ENCODE measurements at regions not wholly inside any gene's neighbourhood (a gene's known extent, or its start where the extent isn't known, plus 50 kb on each side); places are given as distances from the start of the nearest gene placed in this dataset.

- no peak for TF ChIP-seq REST (IDR thresholded peaks at IDR 0.05; ENCODE audit: unreplicated experiment)
- no peak for TF ChIP-seq JUNB (IDR thresholded peaks at IDR 0.05; ENCODE audit: unreplicated experiment)
These were observed 90.2 kb upstream of the SYT10 start (continued) for GRCh38 chr12:33529810-33530209.

- no peak for ATAC-seq
- TF ChIP-seq CREB1 (CRISPR knock-in tag; IDR thresholded peaks at IDR 0.05; ENCODE audit: low read depth): no peak
- no peak for TF ChIP-seq ZNF331 (CRISPR knock-in tag; IDR thresholded peaks at IDR 0.05; ENCODE audit: low read depth)
- no peak for TF ChIP-seq CTCF (conservative IDR thresholded peaks at IDR 0.05; ENCODE audit: low read depth in 2 of 2)
- TF ChIP-seq NANOG (IDR thresholded peaks at IDR 0.05; ENCODE audit: borderline replicate concordance): no peak
- no peak for TF ChIP-seq EZH2 (IDR thresholded peaks at IDR 0.05; ENCODE audit: low read depth, unreplicated experiment)
- no peak for TF ChIP-seq ZNF462 (CRISPR knock-in tag; IDR thresholded peaks at IDR 0.05)
- no peak for TF ChIP-seq REST (IDR thresholded peaks at IDR 0.05; ENCODE audit: unreplicated experiment)
- no peak for TF ChIP-seq EZH2phosphoT487 (IDR thresholded peaks at IDR 0.05; ENCODE audit: unreplicated experiment)
- TF ChIP-seq POLR2AphosphoS5 (IDR thresholded peaks at IDR 0.05; ENCODE audit: low read depth): no peak
- TF ChIP-seq STAT1 (IDR thresholded peaks at IDR 0.05; ENCODE audit: unreplicated experiment): no peak
These were observed 91.6 kb upstream of the SYT10 start for GRCh38 chr12:33531261-33531660.

More at GRCh38 chr12:33531261-33531660, 91.6 kb upstream of the SYT10 start:
- no peaks in the 10 kb centered on the region for H3K36me3 ChIP-seq (ENCODE audit: insufficient read depth)
- H3K36me3 Mint-ChIP-seq (ENCODE audit: low read depth): no peaks in the 10 kb centered on the region
- no peaks in the 10 kb centered on the region for H4K20me1 ChIP-seq (replicated peaks; ENCODE audit: insufficient read depth)
- no peak overlapping the region for H3K4me3 ChIP-seq
- H2AFZ ChIP-seq: peak overlapping the region; percentile 61; the same call in 1 of the 2 replicates
- no peak overlapping the region for H3K4me3 Mint-ChIP-seq
- H3K27me3 ChIP-seq (ENCODE audit: insufficient read depth): no peaks in the 10 kb centered on the region
- no peaks in the 10 kb centered on the region for H3K9me2 ChIP-seq (ENCODE audit: insufficient read depth)
- H3K4me1 Mint-ChIP-seq: peaks cover 4% of the 10 kb centered on the region; the same call in 2 of the 3 replicates
- H3K4me1 ChIP-seq (ENCODE audit: insufficient read depth): no peaks in the 10 kb centered on the region
- no peak overlapping the region for H3K27ac ChIP-seq (ENCODE audit: low read depth)
- no peaks in the 10 kb centered on the region for H3K27me3 Mint-ChIP-seq (ENCODE audit: insufficient read depth, low read depth, poor library complexity)
- H3K79me2 ChIP-seq (replicated peaks; ENCODE audit: insufficient read depth): no peaks in the 10 kb centered on the region
- no peak overlapping the region for H3K27ac Mint-ChIP-seq
- H3K4me2 ChIP-seq: no peak overlapping the region
- H3F3A ChIP-seq (replicated peaks; ENCODE audit: low read depth): no peaks in the 10 kb centered on the region
- DNase-seq (ENCODE audit: low spot score): no peak
- H3K9me3 Mint-ChIP-seq: no peaks in the 10 kb centered on the region
